ENCODE measurements at regions not wholly inside any gene's neighbourhood (a gene's known extent, or its start where the extent isn't known, plus 50 kb on each side); places are given as distances from the start of the nearest gene placed in this dataset.

- TF ChIP-seq POLR2AphosphoS5 (IDR thresholded peaks at IDR 0.05) (no peak), EZH2 (IDR thresholded peaks at IDR 0.05; ENCODE audit: borderline replicate concordance, insufficient read depth, low read length, poor library complexity, severe bottlenecking) (no peak), CTCF (IDR thresholded peaks at IDR 0.05; ENCODE audit: poor library complexity, severe bottlenecking) (no peak), MXI1 (conservative IDR thresholded peaks at IDR 0.05; ENCODE audit: poor library complexity, severe bottlenecking) (no peak), SMC3 (conservative IDR thresholded peaks at IDR 0.05; ENCODE audit: poor library complexity) (no peak)
Observed at GRCh38 chr1:163737261-163737660, 415.5 kb downstream of the NUF2 start.

Measured in neural cell (in vitro differentiated cells).